ENCODE measurements at regions not wholly inside any gene's neighbourhood (a gene's known extent, or its start where the extent isn't known, plus 50 kb on each side); places are given as distances from the start of the nearest gene placed in this dataset.
"Not testable (repeated sequence)": the region's sequence is repeated elsewhere in the genome, so short reads cannot be mapped to it uniquely, and the experiment has no call there.

DNA sequence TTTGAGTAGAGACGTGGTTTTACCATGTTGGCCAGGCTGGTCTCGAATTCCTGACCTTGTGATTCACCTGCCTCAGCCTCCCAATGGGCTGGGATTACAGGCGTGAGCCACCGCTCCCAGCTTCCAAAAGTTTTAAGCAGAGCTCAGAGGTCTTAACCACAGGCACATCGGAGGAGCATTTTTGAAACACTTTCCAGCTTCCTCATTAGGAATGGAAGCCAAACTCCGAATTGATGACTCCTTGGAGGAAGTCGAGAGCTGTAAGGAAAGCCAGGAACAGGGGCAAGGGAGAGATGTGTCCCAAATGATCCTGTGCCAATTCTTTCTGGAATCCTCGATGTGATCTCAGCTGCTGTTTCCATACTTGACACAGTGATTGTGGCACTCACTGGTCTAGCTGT is 56.2 kb upstream of the CCZ1B start:
- not testable (repeated sequence) for DNase-seq

DNA sequence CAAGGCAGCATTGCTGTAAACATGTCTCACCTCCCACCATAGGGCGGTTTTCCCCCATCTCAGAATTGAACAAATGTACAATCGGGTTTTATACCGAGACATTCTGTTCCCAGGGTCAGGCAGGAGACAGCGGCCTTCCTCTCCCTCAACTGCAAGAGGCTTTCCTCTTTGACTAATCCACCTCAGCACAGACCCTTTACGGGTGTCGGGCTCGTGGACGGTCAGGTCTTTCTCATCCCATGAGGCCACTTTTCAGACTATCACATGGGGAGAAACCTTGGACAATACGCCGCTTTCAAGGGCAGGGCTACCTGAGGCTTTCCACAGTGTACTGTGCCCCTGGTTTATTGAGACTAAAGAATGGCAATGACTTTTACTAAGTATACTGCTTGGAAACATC is 57.7 kb upstream of the CCZ1B start:
- DNase-seq, result not testable (repeated sequence)

DNA sequence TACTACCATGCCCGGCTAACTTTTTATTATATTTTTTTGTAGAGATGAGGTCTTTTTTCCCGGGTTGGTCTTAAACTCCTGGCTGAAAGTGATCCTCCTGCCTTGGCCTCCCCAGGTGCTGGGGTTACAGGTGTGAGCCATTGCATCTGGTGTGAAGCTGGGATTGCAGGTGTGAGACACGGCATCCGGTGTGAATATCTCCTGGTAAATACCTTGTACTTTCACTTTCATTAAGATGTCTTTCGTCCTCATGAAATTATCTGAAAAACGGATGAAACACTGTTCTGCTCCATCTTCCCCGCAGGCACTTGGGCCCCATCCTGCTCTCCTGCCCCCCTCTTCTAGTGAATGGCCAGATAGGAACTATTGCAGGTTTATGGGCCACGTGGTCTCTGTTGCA is 60.1 kb upstream of the CCZ1B start:
- DNase-seq, result no peak

DNA sequence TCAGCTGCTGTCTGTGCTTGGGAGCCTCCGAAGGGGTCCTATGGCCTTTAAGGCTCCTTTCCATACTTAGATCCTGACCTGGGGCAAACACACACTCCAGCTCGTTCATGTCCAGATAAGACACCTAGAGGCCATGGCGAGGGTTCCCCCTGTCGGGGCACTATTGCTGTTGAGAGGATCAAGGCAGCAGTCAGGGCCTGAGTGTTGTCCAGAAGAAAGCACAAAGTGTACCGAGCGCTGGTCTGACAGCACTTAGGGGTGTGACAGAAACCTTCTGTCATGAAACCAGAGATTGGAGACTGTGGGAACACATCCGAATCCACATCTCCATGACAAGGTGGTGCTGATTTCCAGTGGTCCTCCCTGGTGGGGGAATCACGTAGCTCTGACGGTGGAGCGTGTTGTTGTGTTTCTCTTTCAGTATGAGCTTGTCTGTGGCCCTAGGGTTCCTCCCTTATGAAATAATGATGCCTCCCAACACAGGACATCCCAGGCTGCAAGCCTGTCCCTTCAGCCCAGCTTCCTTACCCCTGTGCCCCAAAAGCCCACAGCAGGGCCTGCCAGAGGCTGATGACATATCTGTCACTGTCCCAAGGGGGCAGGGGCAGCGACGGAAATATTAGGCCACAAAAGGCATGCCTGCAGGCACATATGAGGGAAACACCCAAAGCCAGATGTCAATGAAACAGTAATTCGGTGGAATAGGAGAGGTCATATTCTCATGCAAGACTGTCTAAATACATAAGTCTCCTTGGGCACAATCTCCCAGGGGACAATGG is 62.4 kb upstream of the CCZ1B start:
- DNase-seq, result not testable (repeated sequence)

DNA sequence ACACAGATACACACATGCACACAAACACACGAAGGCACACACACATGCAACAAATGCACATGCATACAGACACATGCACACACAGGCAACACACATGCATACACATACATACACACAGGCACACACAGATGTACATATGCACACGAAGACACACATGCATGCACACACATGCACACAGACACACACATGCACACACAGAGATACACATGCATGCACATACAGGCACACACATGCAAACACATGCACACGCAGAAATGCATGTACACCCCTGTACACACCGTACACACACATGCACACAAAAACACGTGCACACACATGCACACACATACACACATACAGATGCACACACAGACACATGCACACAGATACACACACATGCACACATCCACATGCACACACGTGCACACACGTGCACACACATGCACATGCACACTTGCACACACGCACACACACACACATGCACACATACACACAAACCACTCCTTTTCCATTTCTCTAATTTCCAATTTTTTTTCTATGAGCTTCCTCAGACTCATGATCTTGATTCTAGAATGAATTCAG is 63.3 kb upstream of the CCZ1B start:
- DNase-seq, result no peak

DNA sequence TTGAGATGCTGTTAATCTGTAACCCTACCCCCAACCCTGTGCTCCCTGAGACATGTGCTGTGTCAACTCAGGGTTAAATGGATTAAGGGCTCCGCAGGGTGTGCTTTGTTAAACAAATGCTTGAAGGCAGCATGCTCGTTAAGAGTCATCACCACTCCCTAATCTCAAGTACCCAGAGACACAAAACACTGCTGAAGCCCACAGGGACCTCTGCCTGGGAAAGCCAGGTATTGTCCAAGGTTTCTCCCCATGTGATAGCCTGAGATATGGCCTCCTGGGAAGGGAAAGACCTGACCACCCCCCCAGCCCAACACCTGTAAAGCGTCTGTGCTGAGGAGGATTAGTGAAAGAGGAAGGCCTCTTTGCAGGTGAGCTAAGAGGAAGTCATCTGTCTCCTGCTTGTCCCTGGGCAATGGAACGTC is 76.0 kb upstream of the CCZ1B start:
- not testable (repeated sequence) for DNase-seq

DNA sequence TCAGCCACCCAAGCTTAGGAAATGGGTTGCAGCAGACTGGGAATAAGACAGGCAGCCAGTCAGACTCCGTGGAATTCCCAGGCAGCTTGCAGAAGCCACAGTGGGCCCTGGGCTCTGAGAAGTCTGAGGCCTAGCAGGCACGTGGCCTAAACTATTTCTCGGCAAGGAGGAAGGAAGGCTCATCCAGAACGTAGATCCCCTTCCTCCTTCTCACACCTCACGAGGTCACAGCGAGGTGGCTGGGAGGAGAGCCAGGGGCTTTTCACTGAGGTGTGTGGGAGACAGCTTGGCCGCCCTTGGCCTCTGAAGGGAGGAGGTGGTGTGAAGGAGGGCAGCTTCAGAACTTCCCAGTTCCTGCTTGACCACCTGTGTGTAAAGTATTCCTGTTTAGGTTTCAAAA is 77.2 kb upstream of the CCZ1B start:
- DNase-seq, result not testable (repeated sequence)

DNA sequence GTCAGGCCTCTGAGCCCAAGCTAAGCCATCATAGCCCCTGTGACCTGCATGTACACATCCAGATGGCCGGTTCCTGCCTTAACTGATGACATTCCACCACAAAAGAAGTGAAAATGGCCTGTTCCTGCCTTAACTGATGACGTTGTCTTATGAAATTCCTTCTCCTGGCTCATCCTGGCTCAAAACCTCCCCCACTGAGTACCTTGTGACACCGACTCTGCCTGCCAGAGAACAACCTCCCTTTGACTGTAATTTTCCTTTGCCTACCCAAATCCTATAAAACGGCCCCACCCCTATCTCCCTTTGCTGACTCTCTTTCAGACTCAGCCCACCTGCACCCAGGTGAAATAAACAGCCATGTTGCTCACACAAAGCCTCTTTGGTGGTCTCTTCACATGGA is 77.7 kb upstream of the CCZ1B start:
- not testable (repeated sequence) for DNase-seq

DNA sequence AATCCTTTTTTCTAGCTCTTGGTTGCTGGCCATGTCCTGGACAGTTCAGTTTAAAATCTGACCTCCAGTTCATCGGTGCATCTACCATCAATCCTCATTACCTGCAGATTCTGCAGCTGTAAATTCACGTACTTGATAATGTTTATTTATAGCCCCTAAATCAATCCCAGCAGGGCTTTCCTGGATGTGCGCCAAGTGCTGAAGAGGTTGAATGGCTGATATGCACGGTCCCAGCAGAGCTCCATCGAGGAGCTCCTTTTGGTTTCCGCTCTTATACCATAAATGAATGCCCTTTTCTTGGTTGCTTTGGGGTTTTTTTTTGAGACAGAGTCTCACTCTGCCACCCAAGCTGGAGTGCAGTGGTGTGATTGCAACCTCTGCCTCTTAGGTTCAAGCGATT is 91.2 kb upstream of the CCZ1B start:
- DNase-seq, result no peak

DNA sequence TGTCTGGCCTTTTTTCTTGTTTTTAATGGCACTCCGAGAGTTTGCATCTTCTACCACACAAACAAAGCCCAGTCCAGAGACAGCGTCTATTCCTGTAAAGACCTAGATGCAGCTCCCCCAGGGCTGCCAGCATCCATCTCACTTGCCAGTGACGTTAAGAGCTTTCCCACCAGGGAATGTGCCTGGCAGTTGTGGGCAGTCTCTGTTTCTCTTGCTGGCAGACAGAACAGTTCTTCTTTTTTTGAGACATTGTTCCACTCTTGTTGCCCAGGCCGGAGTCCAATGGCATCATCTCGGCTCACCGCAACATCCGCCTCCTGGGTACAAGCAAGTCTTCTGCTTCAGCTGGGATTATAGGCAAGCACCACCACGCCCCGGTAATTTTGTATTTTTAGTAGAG is 93.1 kb upstream of the CCZ1B start:
- not testable (repeated sequence) for DNase-seq

DNA sequence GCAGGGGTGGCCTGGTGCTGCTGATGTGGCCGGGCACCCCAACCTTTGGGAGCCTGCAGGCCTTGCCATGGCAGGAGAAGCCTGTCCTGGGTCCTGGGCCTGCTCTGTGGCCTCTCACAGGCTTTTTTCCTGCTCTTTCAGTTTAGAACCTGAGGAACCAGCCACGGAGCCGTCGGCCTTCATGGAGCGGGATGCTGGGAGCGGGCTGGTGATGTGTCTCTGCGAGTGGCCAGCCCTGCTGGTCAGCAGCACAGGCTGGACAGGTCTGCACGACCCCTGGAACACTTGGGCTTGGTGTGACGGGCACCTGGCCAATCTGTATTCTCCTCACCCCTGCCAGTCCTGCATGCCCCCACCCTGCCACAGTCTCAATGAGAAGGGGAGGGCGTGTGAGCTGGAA is 98.4 kb upstream of the CCZ1B start:
- not testable (repeated sequence) for DNase-seq

DNA sequence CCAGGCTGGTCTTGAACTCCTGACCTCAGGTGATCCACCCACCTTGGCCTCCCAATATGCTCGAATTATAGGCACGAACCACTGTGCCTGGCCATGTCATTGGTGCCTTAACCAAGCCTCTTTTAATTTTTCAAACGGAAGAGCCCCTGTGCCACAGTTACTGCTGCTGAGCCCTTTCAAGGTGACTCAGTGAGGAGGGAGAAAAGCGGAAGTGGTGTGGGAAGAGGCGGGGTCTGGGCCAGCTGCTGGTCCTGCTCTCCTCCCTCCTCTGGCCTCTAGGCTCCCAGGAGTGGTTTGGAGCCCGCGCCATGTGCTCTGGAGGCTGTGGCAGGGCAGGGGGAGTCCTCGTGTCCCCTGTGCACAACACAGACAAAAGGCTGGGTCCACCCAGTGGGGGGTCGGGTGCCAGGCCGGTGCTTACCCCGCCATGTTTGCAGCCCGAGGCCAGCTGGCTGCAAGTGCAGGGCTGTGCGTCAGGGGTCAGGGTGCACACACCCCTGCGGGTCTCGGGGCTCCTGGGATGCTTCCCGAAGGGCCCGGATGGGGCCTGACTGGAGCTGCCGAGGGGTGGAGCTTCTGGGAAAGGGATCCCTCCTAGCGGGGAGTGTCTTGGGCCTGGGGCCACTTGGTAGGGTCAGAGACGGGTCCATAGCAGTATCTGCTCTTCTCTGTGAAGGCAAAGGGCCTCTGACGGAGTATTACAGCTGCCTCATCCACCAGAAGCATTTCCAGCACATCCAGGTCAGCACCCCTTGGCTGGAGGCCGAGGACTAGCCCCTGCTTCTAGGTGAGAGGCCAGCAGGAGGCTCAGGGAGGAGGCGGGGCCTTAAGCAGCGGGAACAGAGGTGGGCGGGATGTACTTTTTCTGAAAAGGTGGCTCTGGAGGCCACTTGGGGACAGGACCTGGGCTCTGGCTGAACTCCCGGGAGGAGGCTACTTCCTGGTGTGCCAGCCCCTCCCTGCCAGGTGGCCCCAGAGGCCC is 100.4 kb upstream of the CCZ1B start:
- not testable (repeated sequence) for DNase-seq

DNA sequence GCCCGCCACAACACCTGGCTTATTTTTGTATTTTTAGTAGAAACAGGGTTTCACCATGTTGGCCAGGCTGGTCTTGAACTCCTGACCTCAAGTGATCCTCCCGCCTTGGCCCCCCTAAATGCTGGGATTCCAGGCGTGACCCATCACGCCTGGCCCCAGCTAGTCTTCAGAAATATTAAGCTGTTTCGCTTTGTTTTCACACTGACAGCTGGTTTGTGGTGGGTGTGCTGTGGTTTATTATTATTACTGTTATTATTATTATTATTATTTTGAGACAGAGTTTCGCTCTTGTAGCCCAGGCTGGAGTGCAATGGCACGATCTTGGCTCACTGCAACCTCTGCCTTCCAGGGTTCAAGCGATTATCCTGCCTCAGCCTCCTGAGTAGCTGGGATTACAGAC is 101.6 kb upstream of the CCZ1B start:
- DNase-seq, result not testable (repeated sequence)

DNA sequence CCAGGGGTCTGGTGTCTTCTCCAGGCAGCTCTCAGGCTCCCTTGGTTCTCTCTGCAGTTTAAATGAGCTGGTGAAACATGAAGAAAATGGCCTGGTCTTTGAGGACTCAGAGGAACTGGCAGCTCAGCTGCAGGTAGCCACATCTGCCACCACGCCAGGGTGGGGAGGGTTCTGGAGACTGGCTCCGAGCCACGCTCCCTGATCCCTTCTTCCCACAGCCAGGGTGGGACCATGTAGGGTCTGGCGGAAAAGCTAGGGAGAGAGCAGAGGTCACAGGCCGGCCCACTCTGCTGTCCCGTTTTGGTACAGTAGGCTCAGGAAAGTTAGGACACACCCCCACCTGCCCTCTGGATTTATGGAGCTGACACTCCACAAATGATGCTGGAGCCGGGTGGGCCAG is 103.5 kb upstream of the CCZ1B start:
- not testable (repeated sequence) for DNase-seq

DNA sequence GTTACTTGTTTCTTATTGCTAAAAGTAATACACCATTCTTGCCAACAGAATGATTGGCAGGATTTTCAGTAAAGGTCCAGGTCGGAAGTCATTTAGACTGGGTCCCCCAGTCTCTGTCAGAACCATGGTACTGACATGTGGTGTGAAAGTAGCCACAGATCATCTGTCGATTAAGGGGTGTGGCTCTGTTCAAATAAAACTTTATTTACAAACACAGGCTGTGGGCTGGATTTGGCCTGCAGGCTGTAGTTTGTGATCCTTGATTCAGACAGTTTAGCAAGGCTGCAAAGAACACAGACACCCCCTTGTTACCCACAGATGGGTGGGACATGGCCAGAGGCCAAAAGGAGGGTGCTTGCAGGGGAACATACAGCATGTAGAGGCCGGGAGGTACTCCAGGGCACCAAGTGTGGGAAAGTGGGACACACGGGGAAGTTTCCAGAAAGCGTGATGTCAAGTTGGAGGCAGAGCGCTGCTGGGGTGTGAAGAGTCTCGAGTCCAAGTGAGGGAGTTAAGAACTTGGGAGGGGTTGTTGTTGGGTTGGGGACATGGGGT is 104.1 kb upstream of the CCZ1B start:
- not testable (repeated sequence) for DNase-seq

DNA sequence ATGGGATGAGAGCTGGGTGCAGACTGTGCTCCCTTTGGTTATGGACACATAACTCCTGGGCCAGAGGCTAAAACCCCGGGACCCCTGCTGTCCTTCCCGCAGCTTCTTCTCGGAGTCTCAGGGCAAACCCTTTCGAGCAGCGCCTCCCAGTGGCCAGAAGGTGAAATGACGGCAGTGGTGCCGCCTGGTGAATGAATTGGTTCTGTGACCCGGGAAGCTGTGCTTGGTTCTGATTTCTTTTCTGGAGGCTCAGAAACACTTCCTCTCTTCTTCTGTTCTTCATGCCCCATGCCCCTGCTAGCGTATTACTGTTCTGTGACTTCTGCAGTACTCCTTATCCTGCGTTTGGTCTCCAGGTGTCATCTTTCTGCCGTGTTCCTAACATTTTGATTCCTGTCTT is 104.7 kb upstream of the CCZ1B start:
- DNase-seq, result peak; percentile 72

DNA sequence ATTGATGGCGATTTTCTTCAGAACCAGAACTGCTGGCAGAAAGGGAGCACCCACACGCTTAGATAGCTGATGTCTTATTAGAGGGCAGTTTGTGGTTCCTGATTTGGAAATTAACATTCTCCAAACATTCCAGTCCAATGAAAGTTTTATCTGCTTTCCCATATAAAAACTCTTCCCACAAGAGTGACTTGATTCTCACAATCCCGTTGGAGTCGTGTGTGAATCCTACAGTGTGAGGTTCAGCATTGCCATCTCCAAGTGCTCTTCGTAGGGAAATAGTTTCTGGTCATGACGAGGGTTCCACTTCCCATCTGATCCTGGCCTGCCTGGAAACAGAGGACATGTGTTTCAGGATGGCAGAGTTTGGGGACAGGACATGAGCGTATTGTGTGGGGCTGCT is 105.4 kb upstream of the CCZ1B start:
- not testable (repeated sequence) for DNase-seq

DNA sequence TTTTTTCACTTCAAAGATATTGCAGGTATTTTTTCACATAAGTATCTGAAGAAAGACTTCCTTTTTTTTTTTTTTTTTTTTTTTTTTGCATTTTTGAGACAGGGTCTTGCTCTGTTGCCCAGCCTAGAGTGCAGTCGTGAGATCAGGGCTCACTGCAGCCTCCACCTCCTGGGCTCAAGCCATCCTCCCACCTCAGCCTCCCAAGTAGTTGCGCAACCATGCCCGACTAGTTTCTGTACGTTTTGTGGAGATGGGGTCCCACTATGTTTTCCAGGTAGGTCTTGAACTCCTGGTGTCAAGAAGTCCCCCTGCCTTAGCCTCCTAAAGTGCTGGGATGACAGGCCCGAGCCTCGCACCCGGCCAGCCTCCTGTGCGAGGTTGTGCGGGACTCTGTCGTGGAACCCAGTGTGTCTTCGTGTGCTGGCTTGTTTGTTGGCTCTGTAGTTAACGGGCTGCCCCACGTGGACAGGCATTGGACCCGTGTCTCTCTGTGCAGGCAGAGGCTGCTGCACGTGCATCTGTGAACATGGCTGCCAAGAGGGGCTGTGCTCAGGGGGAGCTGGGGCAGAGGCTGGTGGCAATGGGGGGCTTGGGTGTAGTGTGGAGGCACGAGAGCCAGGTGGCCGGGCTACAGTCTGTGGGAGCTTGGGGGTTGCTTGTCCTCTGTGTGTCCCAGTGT is 108.0 kb upstream of the CCZ1B start:
- not testable (repeated sequence) for DNase-seq

DNA sequence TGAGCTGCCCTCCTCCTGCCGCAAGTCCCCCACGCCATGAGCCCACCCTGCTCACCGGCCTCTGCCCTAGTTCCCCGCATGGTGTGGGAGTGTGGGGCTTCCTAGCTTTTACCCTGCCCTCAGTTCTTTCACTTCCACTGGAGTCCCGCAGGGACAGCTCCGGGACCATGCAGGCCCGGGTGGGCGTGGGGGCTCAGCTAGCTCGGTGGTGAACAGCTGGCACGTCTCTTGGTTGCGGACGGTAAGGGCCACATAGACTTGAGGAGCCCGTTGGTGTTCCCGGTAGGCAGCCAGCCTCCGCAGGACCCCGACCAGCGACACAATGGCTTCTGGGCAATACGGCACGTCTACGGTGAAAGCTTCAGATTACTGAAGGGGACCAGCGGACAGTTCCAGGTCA is 108.9 kb upstream of the CCZ1B start:
- no peak for DNase-seq

DNA sequence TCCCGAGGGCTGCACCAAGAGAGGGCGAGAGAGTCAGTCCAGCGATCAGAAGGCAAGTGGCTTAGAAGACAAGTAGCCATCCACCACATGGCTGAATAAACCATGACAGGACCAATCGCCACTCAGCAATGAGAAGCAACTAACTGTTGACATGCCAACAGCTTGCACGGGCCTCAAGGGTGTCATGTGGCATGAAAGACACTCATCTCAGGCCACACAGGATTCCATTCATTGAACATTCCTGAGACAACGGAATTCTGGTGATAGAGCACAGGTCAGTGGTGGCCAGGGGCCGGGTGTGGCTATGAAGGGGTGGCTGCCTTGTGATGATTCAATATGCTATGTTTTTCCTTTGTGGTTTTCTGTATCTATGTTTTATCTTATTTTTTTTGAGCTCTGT is 110.6 kb upstream of the CCZ1B start:
- DNase-seq, result not testable (repeated sequence)

DNA sequence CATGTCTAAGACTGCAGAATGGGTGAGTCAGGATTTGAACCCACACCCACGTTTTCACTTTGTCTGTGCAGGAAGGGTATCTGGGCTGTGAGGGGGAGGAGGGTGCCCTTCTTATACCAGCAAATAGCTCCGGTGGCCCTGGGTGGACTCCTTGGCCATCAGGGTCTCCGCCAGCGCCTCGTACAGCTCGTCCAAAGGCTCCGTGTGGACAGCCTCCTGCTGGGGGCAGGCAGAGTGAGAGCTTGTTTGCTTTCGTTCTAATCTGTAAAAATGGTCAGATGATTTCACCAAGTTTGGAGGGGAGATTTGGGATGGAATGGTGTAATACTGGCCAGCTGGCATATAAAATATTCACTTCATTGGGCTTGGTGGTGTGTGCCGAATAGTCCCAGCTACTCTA is 111.7 kb upstream of the CCZ1B start:
- not testable (repeated sequence) for DNase-seq

DNA sequence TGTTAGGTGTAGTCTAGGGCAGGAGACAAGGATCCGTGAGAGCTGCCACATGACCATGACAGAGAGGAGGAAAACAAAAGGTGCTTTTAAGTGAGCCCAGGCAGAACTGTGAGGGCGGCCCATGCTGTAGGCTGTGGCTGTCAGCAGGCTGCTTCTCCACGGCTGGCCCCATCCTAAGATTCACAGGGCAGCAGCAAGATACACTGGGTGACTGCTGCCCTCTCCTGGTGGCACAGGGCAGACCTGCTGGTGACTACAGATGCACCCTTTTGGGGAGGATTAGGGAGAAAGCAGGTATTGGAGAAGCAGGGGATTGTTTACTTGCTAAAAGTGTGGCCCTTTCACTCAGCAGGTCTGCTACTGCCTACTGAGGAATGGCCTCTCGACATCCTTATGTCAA is 112.2 kb upstream of the CCZ1B start:
- DNase-seq, result not testable (repeated sequence)

DNA sequence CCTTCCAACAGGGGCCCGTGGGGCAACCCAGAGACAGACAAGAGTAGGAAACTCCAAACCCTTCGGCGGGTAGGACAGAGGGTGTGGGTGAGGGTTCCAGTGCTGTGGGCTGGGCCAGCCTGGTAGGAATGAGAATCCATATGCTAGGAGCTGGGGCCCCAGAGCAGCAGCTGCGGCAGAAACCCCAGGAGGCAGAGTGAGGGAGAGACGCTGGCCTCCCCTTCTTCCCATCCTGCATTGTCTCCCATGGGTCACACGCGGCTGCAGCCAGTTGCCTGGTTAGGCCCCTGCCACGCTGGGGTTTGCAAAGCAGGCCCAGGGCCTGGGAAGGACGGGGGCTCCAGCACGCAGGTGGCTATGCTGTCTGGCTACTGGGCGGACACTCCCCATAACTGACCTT is 113.1 kb upstream of the CCZ1B start:
- not testable (repeated sequence) for DNase-seq
